ENCODE measurements at regions not wholly inside any gene's neighbourhood (a gene's known extent, or its start where the extent isn't known, plus 50 kb on each side); places are given as distances from the start of the nearest gene placed in this dataset.
"Not testable (repeated sequence)": the region's sequence is repeated elsewhere in the genome, so short reads cannot be mapped to it uniquely, and the experiment has no call there.

GRCh38 chr2:89780318-89780717, 1088.8 kb downstream of the RPIA start:
- ChIA-PET CTCF (ENCODE audit: unreplicated experiment) (no interaction called here), POLR2A (no interaction called here)
- H3K9me3 ChIP-seq (ENCODE audit: low read length), result peaks cover 99% of the 10 kb centered on the region
- H3K9me2 ChIP-seq (ENCODE audit: insufficient read depth, low read length), result no peaks in the 10 kb centered on the region
- intact Hi-C loops (cut with micrococcal nuclease; ENCODE audit: unreplicated experiment), result no loop called here
- H3K4me3 ChIP-seq (ENCODE audit: low read depth, low read length, poor library complexity, severe bottlenecking), result no peak overlapping the region
- no TSS peak for BruUV-seq (replicated peaks)
- TF ChIP-seq EZH2phosphoT487 (IDR thresholded peaks at IDR 0.05; ENCODE audit: borderline replicate concordance, low read depth, low read length), result no peak
- no peak for TF ChIP-seq CTCF (conservative IDR thresholded peaks at IDR 0.05; ENCODE audit: low read length)
- no peak for DNase-seq (ENCODE audit: low spot score)
- H3K79me2 ChIP-seq (ENCODE audit: insufficient read depth, low read depth, low read length), result no peaks in the 10 kb centered on the region
- no peaks in the 10 kb centered on the region for H3K36me3 ChIP-seq (ENCODE audit: insufficient read depth, low read length)
- no peaks in the 10 kb centered on the region for H3K4me1 ChIP-seq (ENCODE audit: insufficient read depth, low read length, poor library complexity, severe bottlenecking)
- H2AFZ ChIP-seq (ENCODE audit: low read length), result no peak overlapping the region
- no peak overlapping the region for H3K4me2 ChIP-seq (ENCODE audit: low read length)
- H4K20me1 ChIP-seq (ENCODE audit: insufficient read depth, low read length), result no peaks in the 10 kb centered on the region
- no peak overlapping the region for H3K27ac ChIP-seq (ENCODE audit: low read depth, low read length, poor library complexity, severe bottlenecking)

- ChIA-PET POLR2A (no interaction called here), CTCF (ENCODE audit: unreplicated experiment) (no interaction called here)
- no TSS peak for BruUV-seq (replicated peaks)
Measured at GRCh38 chr2:89781962-89782361, 1090.5 kb downstream of the RPIA start.

GRCh38 chr2:89784960-89785359, 1093.5 kb downstream of the RPIA start:
- CTCF ChIA-PET (ENCODE audit: unreplicated experiment), result no interaction called here
- TF ChIP-seq EZH2phosphoT487 (IDR thresholded peaks at IDR 0.05; ENCODE audit: borderline replicate concordance, low read depth, low read length) (no peak), CTCF (conservative IDR thresholded peaks at IDR 0.05; ENCODE audit: low read length) (no peak)
- no TSS peak for BruUV-seq (replicated peaks)
- H3K36me3 ChIP-seq (ENCODE audit: insufficient read depth, low read length), result no peaks in the 10 kb centered on the region
- no peak overlapping the region for H2AFZ ChIP-seq (ENCODE audit: low read length)
- H3K4me3 ChIP-seq (ENCODE audit: low read depth, low read length, poor library complexity, severe bottlenecking), result no peak overlapping the region
- H3K27ac ChIP-seq (ENCODE audit: low read depth, low read length, poor library complexity, severe bottlenecking), result no peak overlapping the region
- H3K4me1 ChIP-seq (ENCODE audit: insufficient read depth, low read length, poor library complexity, severe bottlenecking), result no peaks in the 10 kb centered on the region
- intact Hi-C loops (cut with micrococcal nuclease; ENCODE audit: unreplicated experiment), result no loop called here
- POLR2A ChIA-PET, result no interaction called here
- H3K9me2 ChIP-seq (ENCODE audit: insufficient read depth, low read length), result no peaks in the 10 kb centered on the region
- no peaks in the 10 kb centered on the region for H4K20me1 ChIP-seq (ENCODE audit: insufficient read depth, low read length)
- no peak overlapping the region for H3K4me2 ChIP-seq (ENCODE audit: low read length)
- H3K79me2 ChIP-seq (ENCODE audit: insufficient read depth, low read depth, low read length), result no peaks in the 10 kb centered on the region
- peaks cover 90% of the 10 kb centered on the region for H3K9me3 ChIP-seq (ENCODE audit: low read length)
- DNase-seq (ENCODE audit: low spot score), result no peak

More at GRCh38 chr2:89781962-89782361, 1090.5 kb downstream of the RPIA start:
- H4K20me1 ChIP-seq (ENCODE audit: insufficient read depth, low read length), result no peaks in the 10 kb centered on the region
- no peak overlapping the region for H3K4me2 ChIP-seq (ENCODE audit: low read length)
- no peaks in the 10 kb centered on the region for H3K9me2 ChIP-seq (ENCODE audit: insufficient read depth, low read length)
- intact Hi-C loops (cut with micrococcal nuclease; ENCODE audit: unreplicated experiment), result no loop called here
- DNase-seq (ENCODE audit: low spot score), result no peak
- no peak overlapping the region for H2AFZ ChIP-seq (ENCODE audit: low read length)
- TF ChIP-seq CTCF (conservative IDR thresholded peaks at IDR 0.05; ENCODE audit: low read length), result no peak
- no peak for TF ChIP-seq EZH2phosphoT487 (IDR thresholded peaks at IDR 0.05; ENCODE audit: borderline replicate concordance, low read depth, low read length)
- peaks cover 92% of the 10 kb centered on the region for H3K9me3 ChIP-seq (ENCODE audit: low read length)
- no peaks in the 10 kb centered on the region for H3K36me3 ChIP-seq (ENCODE audit: insufficient read depth, low read length)
- H3K79me2 ChIP-seq (ENCODE audit: insufficient read depth, low read depth, low read length), result no peaks in the 10 kb centered on the region
- H3K4me1 ChIP-seq (ENCODE audit: insufficient read depth, low read length, poor library complexity, severe bottlenecking), result no peaks in the 10 kb centered on the region
- H3K27ac ChIP-seq (ENCODE audit: low read depth, low read length, poor library complexity, severe bottlenecking), result no peak overlapping the region
- H3K4me3 ChIP-seq (ENCODE audit: low read depth, low read length, poor library complexity, severe bottlenecking), result no peak overlapping the region

- H3K79me2 ChIP-seq (ENCODE audit: insufficient read depth, low read depth, low read length); H3K36me3 ChIP-seq (ENCODE audit: insufficient read depth, low read length); H3K4me2 ChIP-seq (ENCODE audit: low read length); BruUV-seq (replicated peaks); H4K20me1 ChIP-seq (ENCODE audit: insufficient read depth, low read length); DNase-seq (ENCODE audit: low spot score); CTCF ChIA-PET (ENCODE audit: unreplicated experiment); H3K27ac ChIP-seq (ENCODE audit: low read depth, low read length, poor library complexity, severe bottlenecking); H3K9me2 ChIP-seq (ENCODE audit: insufficient read depth, low read length); H3K4me3 ChIP-seq (ENCODE audit: low read depth, low read length, poor library complexity, severe bottlenecking); H3K4me1 ChIP-seq (ENCODE audit: insufficient read depth, low read length, poor library complexity, severe bottlenecking); H2AFZ ChIP-seq (ENCODE audit: low read length); intact Hi-C loops (cut with micrococcal nuclease; ENCODE audit: unreplicated experiment); POLR2A ChIA-PET: not testable (repeated sequence)
- H3K9me3 ChIP-seq (ENCODE audit: low read length), result peaks cover 87% of the 10 kb centered on the region
Measured at GRCh38 chr2:89785528-89785927, 1094.1 kb downstream of the RPIA start.

GRCh38 chr2:89786642-89787041, 1095.2 kb downstream of the RPIA start:
- H3K9me3 ChIP-seq (ENCODE audit: low read length), result peaks cover 75% of the 10 kb centered on the region
- H3K9me2 ChIP-seq (ENCODE audit: insufficient read depth, low read length); H3K4me3 ChIP-seq (ENCODE audit: low read depth, low read length, poor library complexity, severe bottlenecking); H3K36me3 ChIP-seq (ENCODE audit: insufficient read depth, low read length); H2AFZ ChIP-seq (ENCODE audit: low read length); DNase-seq (ENCODE audit: low spot score); intact Hi-C loops (cut with micrococcal nuclease; ENCODE audit: unreplicated experiment); H3K79me2 ChIP-seq (ENCODE audit: insufficient read depth, low read depth, low read length); BruUV-seq (replicated peaks); H3K27ac ChIP-seq (ENCODE audit: low read depth, low read length, poor library complexity, severe bottlenecking); POLR2A ChIA-PET; H3K4me2 ChIP-seq (ENCODE audit: low read length); CTCF ChIA-PET (ENCODE audit: unreplicated experiment); H4K20me1 ChIP-seq (ENCODE audit: insufficient read depth, low read length); H3K4me1 ChIP-seq (ENCODE audit: insufficient read depth, low read length, poor library complexity, severe bottlenecking): not testable (repeated sequence)
